HS-5 (cell line): ENCODE measurements at regions not wholly inside any gene's neighbourhood (a gene's known extent, or its start where the extent isn't known, plus 50 kb on each side); places are given as distances from the start of the nearest gene placed in this dataset.

ENCODE experiments used
- DNase-seq: peaks from one replicate; pipeline ENCODE4 v3.0.0-alpha.2; 2012; ENCODE audit warnings: low read depth

- DNase-seq: no peak
Observed at GRCh38 chr7:45984386-45985295, 63.6 kb upstream of the IGFBP3 start.

GRCh38 chr7:45983720-45984255 is 62.7 kb upstream of the IGFBP3 start:
- DNase-seq: no peak

- no peak for DNase-seq
Observed at GRCh38 chr7:45982907-45983719, 62.0 kb upstream of the IGFBP3 start.

GRCh38 chr7:45982132-45982531 is 61.1 kb upstream of the IGFBP3 start:
- DNase-seq: no peak

GRCh38 chr7:45980973-45981372 is 59.9 kb upstream of the IGFBP3 start:
- DNase-seq: no peak

- DNase-seq: no peak
Observed at GRCh38 chr7:45980181-45980905, 59.3 kb upstream of the IGFBP3 start.

GRCh38 chr7:45979275-45980180 is 58.5 kb upstream of the IGFBP3 start:
- no peak for DNase-seq

- DNase-seq: no peak
Observed at GRCh38 chr7:45978731-45979211, 57.7 kb upstream of the IGFBP3 start.

- DNase-seq: peak; percentile 98
Observed at GRCh38 chr7:45978010-45978681, 57.1 kb upstream of the IGFBP3 start.

- DNase-seq: no peak
Observed at GRCh38 chr7:45977256-45977780, 56.2 kb upstream of the IGFBP3 start.

GRCh38 chr7:45976485-45976856 is 55.4 kb upstream of the IGFBP3 start:
- DNase-seq: no peak

GRCh38 chr7:45975847-45976484 is 54.9 kb upstream of the IGFBP3 start:
- no peak for DNase-seq

GRCh38 chr7:45975367-45975766 is 54.3 kb upstream of the IGFBP3 start:
- DNase-seq: no peak

- no peak for DNase-seq
Observed at GRCh38 chr7:45974540-45975360, 53.7 kb upstream of the IGFBP3 start.

- no peak for DNase-seq
Observed at GRCh38 chr7:45973725-45974532, 52.9 kb upstream of the IGFBP3 start.

GRCh38 chr7:45972629-45973312 is 51.7 kb upstream of the IGFBP3 start:
- no peak for DNase-seq

GRCh38 chr7:45971661-45972175 is 50.6 kb upstream of the IGFBP3 start:
- DNase-seq: no peak
